Fibroblast of lung (primary cell): ENCODE measurements at regions not wholly inside any gene's neighbourhood (a gene's known extent, or its start where the extent isn't known, plus 50 kb on each side); places are given as distances from the start of the nearest gene placed in this dataset.

Experiments used
- DNase-seq, 2 donors: peaks; one replicate each; pipeline versions ENCODE4 v3.0.0 to v3.0.0-alpha.2; 2010; ENCODE audit warnings: low read depth in 2 of 2
- H2AFZ ChIP-seq: 2 replicates; pipeline ENCODE4 v1.5.1; 2012; ENCODE audit warnings: low read length, control low read depth, inconsistent platforms
- H3K27ac ChIP-seq: 2 replicates; pipeline ENCODE4 v1.5.1; 2011; ENCODE audit warnings: low read length, control low read depth; ENCODE audit not compliant: insufficient read depth
- H3K27me3 ChIP-seq: 2 replicates; pipeline ENCODE4 v1.5.1; 2011; ENCODE audit warnings: mild to moderate bottlenecking, low read length; ENCODE audit not compliant: control insufficient read depth, insufficient read depth
- H3K36me3 ChIP-seq: 2 replicates; pipeline ENCODE4 v1.5.1; 2011; ENCODE audit warnings: low read length; ENCODE audit not compliant: control insufficient read depth, insufficient read depth
- H3K4me1 ChIP-seq: 2 replicates; pipeline ENCODE4 v1.5.1; 2011; ENCODE audit warnings: low read length; ENCODE audit not compliant: control insufficient read depth, insufficient read depth; ENCODE audit errors: extremely low read depth
- H3K4me2 ChIP-seq: 2 replicates; pipeline ENCODE4 v1.5.1; 2011; ENCODE audit warnings: low read length, control low read depth; ENCODE audit not compliant: insufficient read depth; ENCODE audit errors: extremely low read depth
- H3K4me3 ChIP-seq, 4 experiments: fragments of 200-600 bp in 1 of 4; sonication (generic) in 1 of 4; replicated peaks in 1 of 4; 2 replicates each; pipeline ENCODE4 v1.5.1; 2011 to 2016; ENCODE audit warnings: low read length in 4 of 4, low read depth in 3 of 4, mild to moderate bottlenecking in 3 of 4, control low read depth in 2 of 4, inconsistent platforms in 1 of 4, mixed read lengths in 1 of 4; ENCODE audit not compliant: insufficient read depth in 1 of 4; ENCODE audit errors: control extremely low read depth in 1 of 4
- H3K79me2 ChIP-seq: 2 replicates; pipeline ENCODE4 v1.5.1; 2012; ENCODE audit warnings: mild to moderate bottlenecking, low read length, inconsistent platforms; ENCODE audit not compliant: control insufficient read depth, insufficient read depth
- H3K9ac ChIP-seq: 2 replicates; pipeline ENCODE4 v1.5.1; 2011; ENCODE audit warnings: mild to moderate bottlenecking, low read length, control low read depth; ENCODE audit not compliant: insufficient read depth
- H3K9me3 ChIP-seq: 2 replicates; pipeline ENCODE4 v1.5.1; 2012; ENCODE audit warnings: low read depth, low read length; ENCODE audit not compliant: control insufficient read depth, insufficient read depth
- H4K20me1 ChIP-seq: 2 replicates; pipeline ENCODE4 v1.5.1; 2011; ENCODE audit warnings: low read length; ENCODE audit not compliant: control insufficient read depth, insufficient read depth; ENCODE audit errors: extremely low read depth
- CTCF ChIP-seq, 2 donors: IDR thresholded peaks in 1 of 2; conservative IDR thresholded peaks in 1 of 2; 1 replicate in 1 of 2; 2 replicates in 1 of 2; pipeline ENCODE4 v1.5.1; 2011 to 2012; ENCODE audit warnings: low read length in 2 of 2, control low read depth in 1 of 2, inconsistent platforms in 1 of 2, low read depth in 1 of 2, mild to moderate bottlenecking in 1 of 2
- EZH2 ChIP-seq: IDR thresholded peaks from 2 replicates; pipeline ENCODE4 v1.5.1; 2012; ENCODE audit warnings: low read length, control low read depth, mild to moderate bottlenecking; ENCODE audit errors: missing control alignments

GRCh38 chr3:84573962-84574361, 384.8 kb upstream of the CADM2 start:
- Histone ChIP-seq H3K27me3 (no peaks in the 10 kb centered on the region), H3K4me2 (no peak overlapping the region), H2AFZ (no peak overlapping the region), H4K20me1 (no peaks in the 10 kb centered on the region), H3K9me3 (no peaks in the 10 kb centered on the region), H3K79me2 (no peaks in the 10 kb centered on the region), H3K9ac (no peak overlapping the region), H3K27ac (no peak overlapping the region), H3K36me3 (no peaks in the 10 kb centered on the region), H3K4me1 (no peaks in the 10 kb centered on the region), H3K4me3 (no peak overlapping the region)
- TF ChIP-seq EZH2 (no peak), CTCF (conservative IDR thresholded peaks at IDR 0.05 in 1 of 2, IDR thresholded peaks at IDR 0.05 in 1 of 2; ENCODE audit: low read depth in 1 of 2, low read length in 2 of 2) (no peak)
- DNase-seq: no peak

- TF ChIP-seq CTCF (conservative IDR thresholded peaks at IDR 0.05 in 1 of 2, IDR thresholded peaks at IDR 0.05 in 1 of 2; ENCODE audit: low read depth in 1 of 2, low read length in 2 of 2) (no peak), EZH2 (no peak)
- Histone ChIP-seq H3K27ac (no peak overlapping the region), H4K20me1 (no peaks in the 10 kb centered on the region), H3K9ac (no peak overlapping the region), H3K27me3 (no peaks in the 10 kb centered on the region), H3K4me1 (no peaks in the 10 kb centered on the region), H2AFZ (no peak overlapping the region), H3K4me2 (no peak overlapping the region), H3K79me2 (no peaks in the 10 kb centered on the region), H3K36me3 (no peaks in the 10 kb centered on the region), H3K9me3 (no peaks in the 10 kb centered on the region), H3K4me3 (no peak overlapping the region)
- DNase-seq: no peak
These were observed 372.4 kb upstream of the CADM2 start for GRCh38 chr3:84586427-84586826.

- no peak overlapping the region for H3K9ac ChIP-seq
- no peak overlapping the region for H3K4me3 ChIP-seq
- H3K9me3 ChIP-seq: no peaks in the 10 kb centered on the region
- no peak for DNase-seq
- TF ChIP-seq EZH2 (no peak), CTCF (conservative IDR thresholded peaks at IDR 0.05 in 1 of 2, IDR thresholded peaks at IDR 0.05 in 1 of 2; ENCODE audit: low read depth in 1 of 2, low read length in 2 of 2) (no peak)
- H3K4me1 ChIP-seq: no peaks in the 10 kb centered on the region
- H3K79me2 ChIP-seq: no peaks in the 10 kb centered on the region
- H3K27me3 ChIP-seq: no peaks in the 10 kb centered on the region
- H3K27ac ChIP-seq: no peak overlapping the region
- H3K36me3 ChIP-seq: no peaks in the 10 kb centered on the region
- H4K20me1 ChIP-seq: no peaks in the 10 kb centered on the region
- no peak overlapping the region for H2AFZ ChIP-seq
- no peak overlapping the region for H3K4me2 ChIP-seq
These were observed 358.0 kb upstream of the CADM2 start for GRCh38 chr3:84600703-84601225.
